Neural crest cell (in vitro differentiated cells): ENCODE measurements at regions not wholly inside any gene's neighbourhood (a gene's known extent, or its start where the extent isn't known, plus 50 kb on each side); places are given as distances from the start of the nearest gene placed in this dataset.

Experiments used
- DNase-seq: peaks from one replicate; pipeline ENCODE4 v3.0.0; 2021; ENCODE audit warnings: low read depth, mixed read lengths, low spot score
- H3K27ac Mint-ChIP-seq: one replicate; pipeline ENCODE4 v1.8.0; 2021; ENCODE audit warnings: mild to moderate bottlenecking, mixed read lengths; ENCODE audit not compliant: unreplicated experiment
- H3K27me3 Mint-ChIP-seq: 2 replicates; pipeline ENCODE4 v1.8.0; 2021; ENCODE audit warnings: low read depth, mild to moderate bottlenecking, mixed read lengths
- H3K36me3 Mint-ChIP-seq: 2 replicates; pipeline ENCODE4 v1.8.0; 2021; ENCODE audit warnings: low read depth, mild to moderate bottlenecking, mixed read lengths
- H3K4me1 Mint-ChIP-seq: 2 replicates; pipeline ENCODE4 v1.8.0; 2021; ENCODE audit warnings: mixed read lengths
- H3K4me3 Mint-ChIP-seq: one replicate; pipeline ENCODE4 v1.8.0; 2021; ENCODE audit warnings: mild to moderate bottlenecking, mixed read lengths
- H3K9me3 Mint-ChIP-seq: 2 replicates; pipeline ENCODE4 v1.8.0; 2021; ENCODE audit warnings: mixed read lengths
- TF ChIP-seq, protein P1 (sequence below): fragments of 200-600 bp; sonication (generic); conservative IDR thresholded peaks from 2 replicates; pipeline ENCODE4 v1.5.0; 2021; ENCODE audit warnings: antibody characterized with exemption, mild to moderate bottlenecking

DNA sequence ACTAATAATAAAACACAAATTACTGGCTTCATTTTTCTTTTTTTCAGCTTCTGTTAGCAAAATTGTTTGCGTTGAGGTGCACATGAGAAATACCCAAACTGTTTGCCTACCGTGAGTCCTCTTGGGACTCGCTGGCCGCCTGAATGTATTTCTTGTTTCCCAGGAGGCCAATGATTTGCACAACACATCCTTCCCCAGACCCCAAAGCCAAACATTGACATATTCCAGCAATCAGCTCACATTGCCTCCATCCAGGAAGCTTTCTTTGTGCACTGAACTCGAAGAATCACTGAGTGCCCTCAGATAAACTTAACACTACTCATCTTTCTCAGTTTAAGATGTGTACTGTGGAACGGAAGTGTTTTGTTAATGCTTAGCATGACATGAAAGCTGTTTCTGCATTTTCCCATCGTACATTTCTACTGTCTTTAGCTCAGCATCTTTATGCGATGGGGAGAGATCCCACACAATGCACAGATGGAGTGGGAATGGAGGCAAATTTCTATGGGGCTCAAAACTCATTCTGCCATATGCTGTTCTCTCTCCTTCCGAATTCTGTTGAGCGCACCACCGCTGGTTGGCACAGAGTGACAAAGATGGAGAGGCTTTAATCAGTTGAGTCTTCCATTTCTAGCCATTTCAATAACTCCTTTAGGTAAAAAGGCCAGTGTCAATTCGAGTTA, 399.5 kb downstream of the RFC3 start:
- Mint-ChIP-seq H3K4me1 (no peaks in the 10 kb centered on the region), H3K9me3 (peaks cover 6% of the 10 kb centered on the region), H3K27ac (no peak overlapping the region), H3K27me3 (no peaks in the 10 kb centered on the region), H3K36me3 (no peaks in the 10 kb centered on the region), H3K4me3 (no peak overlapping the region)
- no peak for DNase-seq
- TF ChIP-seq, protein P1, sequence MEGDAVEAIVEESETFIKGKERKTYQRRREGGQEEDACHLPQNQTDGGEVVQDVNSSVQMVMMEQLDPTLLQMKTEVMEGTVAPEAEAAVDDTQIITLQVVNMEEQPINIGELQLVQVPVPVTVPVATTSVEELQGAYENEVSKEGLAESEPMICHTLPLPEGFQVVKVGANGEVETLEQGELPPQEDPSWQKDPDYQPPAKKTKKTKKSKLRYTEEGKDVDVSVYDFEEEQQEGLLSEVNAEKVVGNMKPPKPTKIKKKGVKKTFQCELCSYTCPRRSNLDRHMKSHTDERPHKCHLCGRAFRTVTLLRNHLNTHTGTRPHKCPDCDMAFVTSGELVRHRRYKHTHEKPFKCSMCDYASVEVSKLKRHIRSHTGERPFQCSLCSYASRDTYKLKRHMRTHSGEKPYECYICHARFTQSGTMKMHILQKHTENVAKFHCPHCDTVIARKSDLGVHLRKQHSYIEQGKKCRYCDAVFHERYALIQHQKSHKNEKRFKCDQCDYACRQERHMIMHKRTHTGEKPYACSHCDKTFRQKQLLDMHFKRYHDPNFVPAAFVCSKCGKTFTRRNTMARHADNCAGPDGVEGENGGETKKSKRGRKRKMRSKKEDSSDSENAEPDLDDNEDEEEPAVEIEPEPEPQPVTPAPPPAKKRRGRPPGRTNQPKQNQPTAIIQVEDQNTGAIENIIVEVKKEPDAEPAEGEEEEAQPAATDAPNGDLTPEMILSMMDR = no peak

GRCh38 chr13:34223984-34224383, 406.0 kb downstream of the RFC3 start:
- no peak for DNase-seq
- H3K27ac Mint-ChIP-seq = no peak overlapping the region
- H3K36me3 Mint-ChIP-seq = no peaks in the 10 kb centered on the region
- no peak overlapping the region for H3K4me3 Mint-ChIP-seq
- no peaks in the 10 kb centered on the region for H3K27me3 Mint-ChIP-seq
- no peaks in the 10 kb centered on the region for H3K4me1 Mint-ChIP-seq
- TF ChIP-seq, protein P1 = no peak
- H3K9me3 Mint-ChIP-seq = peaks cover 6% of the 10 kb centered on the region

DNA sequence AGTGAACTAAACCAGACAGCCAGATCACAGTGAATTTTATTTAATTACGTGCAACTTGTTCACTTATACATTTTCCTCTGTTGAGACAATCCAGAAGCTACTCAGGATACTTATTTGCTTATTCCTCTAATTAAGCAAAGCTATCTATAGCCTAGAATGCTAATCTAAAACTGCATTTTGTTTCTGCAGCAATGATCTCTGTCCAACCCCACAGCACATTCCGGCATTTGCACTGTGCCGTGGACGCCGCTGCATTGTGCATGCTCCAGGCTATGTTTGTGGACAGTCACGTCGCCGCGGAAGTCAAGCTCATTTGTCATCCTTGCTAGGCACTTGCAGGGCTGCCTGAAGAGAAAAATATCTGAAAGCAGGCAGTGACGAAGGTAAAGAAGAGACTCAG, 406.9 kb downstream of the RFC3 start:
- Mint-ChIP-seq H3K9me3 (peaks cover 6% of the 10 kb centered on the region), H3K4me3 (no peak overlapping the region), H3K36me3 (no peaks in the 10 kb centered on the region), H3K27ac (no peak overlapping the region), H3K4me1 (no peaks in the 10 kb centered on the region), H3K27me3 (no peaks in the 10 kb centered on the region)
- DNase-seq = no peak
- TF ChIP-seq, protein P1 = no peak

DNA sequence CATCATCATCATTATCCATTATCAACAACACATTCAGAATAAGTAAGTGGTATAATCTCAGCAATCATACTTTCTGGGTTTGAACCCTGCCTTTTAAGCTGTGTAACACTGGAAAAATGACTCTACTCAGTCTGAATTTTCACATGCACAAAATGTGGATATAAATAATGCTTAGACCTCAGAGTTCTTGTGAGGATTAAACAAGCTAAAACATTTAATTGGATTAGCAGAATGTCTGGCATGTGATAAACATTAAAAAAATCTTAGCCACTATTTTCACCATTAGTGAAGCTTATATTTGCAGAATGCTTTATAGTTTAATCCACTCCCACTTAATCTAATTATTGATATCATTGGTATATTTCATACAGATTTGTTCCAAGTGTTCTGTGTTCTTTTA, 412.3 kb downstream of the RFC3 start:
- no peak for DNase-seq
- no peak overlapping the region for H3K27ac Mint-ChIP-seq
- TF ChIP-seq, protein P1 = no peak

GRCh38 chr13:34241332-34241731, 423.4 kb downstream of the RFC3 start:
- Mint-ChIP-seq H3K9me3 (peaks cover 5% of the 10 kb centered on the region), H3K27ac (no peak overlapping the region), H3K4me1 (no peaks in the 10 kb centered on the region), H3K36me3 (no peaks in the 10 kb centered on the region), H3K4me3 (no peak overlapping the region), H3K27me3 (no peaks in the 10 kb centered on the region)
- TF ChIP-seq, protein P1 = no peak
- no peak for DNase-seq

More for the DNA sequence above, 412.3 kb downstream of the RFC3 start:
- H3K4me3 Mint-ChIP-seq = no peak overlapping the region
- H3K36me3 Mint-ChIP-seq = peaks cover 3% of the 10 kb centered on the region
- H3K27me3 Mint-ChIP-seq = no peaks in the 10 kb centered on the region
- no peaks in the 10 kb centered on the region for H3K4me1 Mint-ChIP-seq
- H3K9me3 Mint-ChIP-seq = peaks cover 22% of the 10 kb centered on the region
